Natural killer cell treated with Interleukin-12 subunit alpha and Interleukin-12 subunit beta and Interleukin-15 and Interleukin-18, amount 100 ng/mL, for 72 hours (primary cell): ENCODE measurements at regions not wholly inside any gene's neighbourhood (a gene's known extent, or its start where the extent isn't known, plus 50 kb on each side); places are given as distances from the start of the nearest gene placed in this dataset.

ENCODE experiments used
- ATAC-seq, 2 donors: fragments of 150-1000 bp; cut with Tn5 transposase in 1 of 2; sonication (Bioruptor Pico), chemical (Tn5 transposase) in 1 of 2; 2 replicates each; pipeline ENCODE4 v1.10.0; 2021
- DNase-seq: peaks from one replicate; pipeline ENCODE4 v3.0.0; 2022; ENCODE audit warnings: low spot score
- H3K27ac Mint-ChIP-seq, 2 donors: 1 replicate in 1 of 2; 2 replicates in 1 of 2; pipeline ENCODE4 v1.8.0; 2022; ENCODE audit warnings: mixed read lengths in 2 of 2, mild to moderate bottlenecking in 1 of 2, moderate library complexity in 1 of 2
- H3K27me3 Mint-ChIP-seq, 2 donors: 1 replicate in 1 of 2; 2 replicates in 1 of 2; pipeline ENCODE4 v1.8.0; 2022; ENCODE audit warnings: mixed read lengths in 2 of 2
- H3K36me3 Mint-ChIP-seq: one replicate; pipeline ENCODE4 v1.8.0; 2022; ENCODE audit warnings: mixed read lengths
- H3K4me1 Mint-ChIP-seq, 2 donors: 1 replicate in 1 of 2; 2 replicates in 1 of 2; pipeline ENCODE4 v1.8.0; 2022; ENCODE audit warnings: low read depth in 2 of 2, mixed read lengths in 2 of 2, mild to moderate bottlenecking in 1 of 2
- H3K4me3 Mint-ChIP-seq: one replicate; pipeline ENCODE4 v1.8.0; 2022; ENCODE audit warnings: mixed read lengths
- H3K9me3 Mint-ChIP-seq: 2 replicates; pipeline ENCODE4 v1.8.0; 2022; ENCODE audit warnings: mixed read lengths

DNA sequence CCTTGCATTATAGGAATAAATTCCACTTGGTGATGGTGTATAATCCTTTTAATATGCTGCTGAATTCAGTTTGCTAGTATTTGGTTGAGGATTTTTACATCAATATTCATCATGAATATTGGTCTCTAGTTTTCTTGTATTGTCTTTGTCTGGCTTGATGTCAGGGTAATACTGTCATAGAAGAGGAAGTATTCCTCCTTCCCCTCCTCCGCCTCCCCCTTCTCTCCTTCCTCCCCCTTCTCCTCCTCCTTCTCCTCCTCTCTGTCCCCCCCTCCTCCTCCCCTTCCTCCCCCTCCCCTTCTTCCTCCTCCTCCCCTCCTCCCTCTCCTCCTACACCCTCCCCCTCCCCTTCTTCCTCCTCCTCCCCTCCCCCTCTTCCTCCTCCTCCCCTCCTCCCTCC lies 65.8 kb downstream of the RGS12 start:
- Mint-ChIP-seq H3K27me3 (peaks cover 0 to 5% of the 10 kb centered on the region in 2 donors), H3K36me3 (no peaks in the 10 kb centered on the region), H3K9me3 (peaks cover 3% of the 10 kb centered on the region), H3K4me1 (peaks cover 9 to 12% of the 10 kb centered on the region in 2 donors), H3K4me3 (no peak overlapping the region), H3K27ac (no peak overlapping the region)
- DNase-seq (no peak), ATAC-seq (no peak)

DNA sequence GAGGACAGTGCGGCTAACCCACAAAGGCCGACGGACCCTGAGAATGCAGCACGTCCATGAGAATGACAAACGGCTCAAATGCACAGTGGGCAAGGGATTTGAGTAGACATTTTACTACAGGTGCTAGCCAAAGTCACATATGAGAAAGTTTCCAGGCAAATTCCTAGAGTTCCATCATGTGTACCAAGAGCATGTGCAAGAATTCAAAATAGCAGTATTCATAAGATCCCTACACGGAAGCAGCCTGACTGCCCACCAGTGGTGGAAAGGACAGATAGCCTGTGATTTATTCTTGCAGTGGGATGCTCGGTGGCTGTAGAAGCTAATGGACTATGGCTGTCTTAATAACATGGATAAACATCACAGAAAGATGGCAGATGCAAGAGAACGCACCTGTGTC lies 68.0 kb downstream of the RGS12 start:
- ATAC-seq (no peak), DNase-seq (no peak)
- no peaks in the 10 kb centered on the region for H3K36me3 Mint-ChIP-seq
- H3K9me3 Mint-ChIP-seq: peaks cover 3% of the 10 kb centered on the region
- H3K27me3 Mint-ChIP-seq: peaks cover 0 to 5% of the 10 kb centered on the region in 2 donors
- H3K27ac Mint-ChIP-seq: no peak overlapping the region
- no peak overlapping the region for H3K4me3 Mint-ChIP-seq
- H3K4me1 Mint-ChIP-seq: peaks cover 9 to 12% of the 10 kb centered on the region in 2 donors

DNA sequence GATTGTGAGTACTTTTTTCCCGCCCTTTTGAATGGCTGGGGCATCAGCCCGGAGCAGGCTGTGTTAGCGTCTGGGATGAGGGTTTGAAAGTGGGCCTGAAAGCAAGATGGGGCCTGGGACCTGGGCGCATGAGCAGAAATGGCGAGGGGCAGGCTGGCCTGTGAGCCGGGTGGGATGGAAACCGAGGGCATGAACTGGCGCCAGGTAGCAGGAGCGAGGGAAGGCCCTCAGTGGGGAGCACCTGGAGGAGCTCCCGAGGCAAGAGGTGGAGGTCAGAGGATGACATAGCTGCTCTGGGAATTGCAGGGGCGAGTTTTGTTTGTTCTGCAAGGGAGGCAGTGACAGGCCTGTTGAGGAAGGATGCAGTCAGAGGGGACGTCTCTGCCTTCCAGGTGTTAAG lies 68.6 kb downstream of the RGS12 start:
- peaks cover 0 to 5% of the 10 kb centered on the region in 2 donors for H3K27me3 Mint-ChIP-seq
- H3K36me3 Mint-ChIP-seq: no peaks in the 10 kb centered on the region
- H3K4me1 Mint-ChIP-seq: peaks cover 9 to 12% of the 10 kb centered on the region in 2 donors
- ATAC-seq (no peak), DNase-seq (no peak)
- no peak overlapping the region for H3K27ac Mint-ChIP-seq
- peaks cover 3% of the 10 kb centered on the region for H3K9me3 Mint-ChIP-seq
- no peak overlapping the region for H3K4me3 Mint-ChIP-seq

DNA sequence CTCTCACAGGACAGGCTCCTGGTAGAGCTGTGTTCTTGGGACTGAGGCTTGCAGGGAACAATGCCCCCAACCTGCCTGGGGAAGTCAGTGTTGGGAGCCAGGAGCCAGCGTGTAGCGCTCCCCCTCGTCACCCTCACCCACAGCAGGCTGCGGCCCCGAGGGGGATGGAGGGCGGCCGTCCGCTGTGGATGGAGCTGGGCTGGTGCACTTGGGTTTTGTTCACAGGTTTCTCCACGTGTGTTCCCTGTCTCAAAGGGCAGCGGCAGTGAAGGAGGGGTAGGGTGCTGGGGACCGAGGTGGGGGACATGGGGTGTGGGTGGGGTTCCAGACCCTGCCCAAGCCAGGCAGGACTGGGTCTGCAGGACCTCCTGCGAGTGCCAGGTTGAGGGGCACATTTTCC lies 69.1 kb downstream of the RGS12 start:
- Mint-ChIP-seq H3K27me3 (peaks cover 0 to 5% of the 10 kb centered on the region in 2 donors), H3K4me1 (peaks cover 9 to 12% of the 10 kb centered on the region in 2 donors), H3K27ac (no peak overlapping the region), H3K9me3 (peaks cover 3% of the 10 kb centered on the region), H3K36me3 (no peaks in the 10 kb centered on the region), H3K4me3 (no peak overlapping the region)
- ATAC-seq: no peak
- no peak for DNase-seq

DNA sequence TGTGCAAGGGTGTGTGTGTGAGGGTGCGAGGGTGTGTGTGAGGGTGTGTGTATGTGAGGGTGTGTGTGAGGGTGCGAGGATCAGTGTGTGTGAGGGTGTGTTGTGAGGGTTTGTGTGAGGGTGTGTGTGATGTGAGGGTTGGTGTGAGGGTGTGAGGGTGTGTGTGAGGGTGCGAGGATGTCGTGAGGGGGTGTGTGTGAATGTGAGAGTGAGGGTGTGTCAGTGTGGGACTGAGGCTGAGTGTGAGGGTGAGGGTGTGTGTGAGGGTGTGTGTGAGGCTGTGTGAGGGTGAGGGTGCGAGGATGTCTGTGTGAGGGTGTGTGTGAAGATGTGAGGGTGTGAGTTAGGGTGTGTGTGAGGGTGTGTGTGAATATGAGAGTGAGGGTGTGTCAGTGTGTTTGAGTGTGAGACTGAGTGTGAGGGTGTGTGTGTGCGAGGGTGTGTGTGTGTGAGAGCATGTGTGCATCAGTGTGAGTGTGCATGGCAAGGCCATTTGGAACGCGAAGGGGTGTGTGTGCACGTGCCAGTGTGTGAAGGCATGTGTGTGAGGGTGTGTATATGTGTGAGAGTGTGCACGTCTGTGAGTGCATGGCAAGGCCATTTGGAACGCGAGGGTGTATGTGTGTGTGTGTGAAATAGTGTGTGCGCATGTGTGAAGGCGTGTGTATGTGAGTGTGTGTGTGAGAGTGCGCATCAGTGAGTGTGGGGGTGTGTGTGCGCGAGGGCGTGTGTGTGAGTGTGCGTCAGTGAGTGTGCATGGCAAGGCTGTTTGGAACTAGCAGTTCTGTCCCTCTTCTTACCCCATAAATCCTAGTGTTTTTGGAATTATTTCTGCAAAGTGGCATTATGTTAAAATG lies 69.8 kb downstream of the RGS12 start:
- ATAC-seq: peak in 1 of 2 donors; percentile 8
- H3K27ac Mint-ChIP-seq: no peak overlapping the region
- H3K4me1 Mint-ChIP-seq: peaks cover 9 to 12% of the 10 kb centered on the region in 2 donors
- no peak for DNase-seq
- no peak overlapping the region for H3K4me3 Mint-ChIP-seq
- H3K36me3 Mint-ChIP-seq: no peaks in the 10 kb centered on the region
- H3K9me3 Mint-ChIP-seq: peaks cover 3% of the 10 kb centered on the region
- peaks cover 0 to 5% of the 10 kb centered on the region in 2 donors for H3K27me3 Mint-ChIP-seq

DNA sequence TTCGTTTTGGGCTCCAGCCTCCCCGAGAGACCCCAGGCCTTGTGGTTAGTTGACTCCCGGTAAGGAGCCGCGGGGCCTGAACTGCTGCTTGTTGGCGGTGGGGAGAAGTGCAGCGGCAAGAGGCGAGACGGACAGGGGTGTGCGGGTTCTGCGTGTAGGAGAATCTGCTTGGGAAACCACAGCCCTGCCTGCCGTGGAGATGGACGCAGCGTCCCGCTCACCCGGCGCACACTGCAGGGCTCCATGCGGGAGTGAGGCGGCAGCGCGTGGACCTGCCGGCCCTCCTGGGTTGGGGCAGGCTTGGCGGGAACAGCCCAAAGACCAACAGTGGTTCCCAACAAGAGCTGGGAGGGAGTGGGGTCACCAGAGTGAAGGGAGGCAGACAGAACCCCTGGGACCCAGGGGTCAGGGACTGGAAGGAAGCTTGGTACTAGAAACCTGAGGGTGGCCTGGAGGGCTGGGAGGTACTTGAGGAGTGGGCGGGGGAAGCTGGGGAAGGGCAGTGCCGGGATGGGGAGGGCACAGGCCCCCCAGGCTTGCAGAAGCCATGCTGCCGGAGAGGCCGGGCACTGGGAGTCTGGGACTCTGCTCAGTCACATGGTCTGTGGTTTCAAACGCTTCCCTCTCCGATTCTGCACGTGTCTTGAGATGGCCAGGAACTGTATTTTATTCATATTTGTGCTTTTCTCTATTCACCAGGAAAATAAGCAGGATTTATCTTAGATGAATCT lies 70.8 kb downstream of the RGS12 start:
- H3K27ac Mint-ChIP-seq: no peak overlapping the region
- DNase-seq (no peak), ATAC-seq (no peak)
- no peaks in the 10 kb centered on the region for H3K36me3 Mint-ChIP-seq
- H3K27me3 Mint-ChIP-seq: peaks cover 0 to 5% of the 10 kb centered on the region in 2 donors
- peaks cover 9 to 12% of the 10 kb centered on the region in 2 donors for H3K4me1 Mint-ChIP-seq
- H3K4me3 Mint-ChIP-seq: no peak overlapping the region
- H3K9me3 Mint-ChIP-seq: peaks cover 3% of the 10 kb centered on the region

DNA sequence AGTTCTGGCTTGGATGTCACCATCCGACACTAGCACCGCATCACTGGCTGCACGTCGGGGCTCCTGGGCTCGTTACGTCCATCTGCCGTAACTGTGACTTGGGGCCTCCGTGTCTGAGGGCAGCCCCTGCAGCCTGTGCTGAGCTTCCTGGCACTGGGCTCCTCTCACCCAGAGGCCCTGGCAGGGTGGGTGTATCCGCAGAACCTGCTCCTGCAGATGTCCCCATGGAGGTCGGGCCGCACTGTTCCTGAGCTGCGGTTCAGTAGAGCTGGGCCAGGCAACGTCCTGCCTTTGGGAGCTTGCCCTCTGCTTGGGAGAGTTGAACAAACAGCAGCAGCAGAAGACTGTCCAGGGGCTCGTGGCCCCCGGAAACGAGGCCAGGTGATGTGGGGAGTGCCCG lies 71.4 kb downstream of the RGS12 start:
- Mint-ChIP-seq H3K4me3 (no peak overlapping the region), H3K36me3 (no peaks in the 10 kb centered on the region), H3K4me1 (peaks cover 12 to 14% of the 10 kb centered on the region in 2 donors), H3K27ac (no peak overlapping the region), H3K9me3 (peaks cover 3% of the 10 kb centered on the region), H3K27me3 (peaks cover 0 to 5% of the 10 kb centered on the region in 2 donors)
- ATAC-seq (no peak), DNase-seq (no peak)

DNA sequence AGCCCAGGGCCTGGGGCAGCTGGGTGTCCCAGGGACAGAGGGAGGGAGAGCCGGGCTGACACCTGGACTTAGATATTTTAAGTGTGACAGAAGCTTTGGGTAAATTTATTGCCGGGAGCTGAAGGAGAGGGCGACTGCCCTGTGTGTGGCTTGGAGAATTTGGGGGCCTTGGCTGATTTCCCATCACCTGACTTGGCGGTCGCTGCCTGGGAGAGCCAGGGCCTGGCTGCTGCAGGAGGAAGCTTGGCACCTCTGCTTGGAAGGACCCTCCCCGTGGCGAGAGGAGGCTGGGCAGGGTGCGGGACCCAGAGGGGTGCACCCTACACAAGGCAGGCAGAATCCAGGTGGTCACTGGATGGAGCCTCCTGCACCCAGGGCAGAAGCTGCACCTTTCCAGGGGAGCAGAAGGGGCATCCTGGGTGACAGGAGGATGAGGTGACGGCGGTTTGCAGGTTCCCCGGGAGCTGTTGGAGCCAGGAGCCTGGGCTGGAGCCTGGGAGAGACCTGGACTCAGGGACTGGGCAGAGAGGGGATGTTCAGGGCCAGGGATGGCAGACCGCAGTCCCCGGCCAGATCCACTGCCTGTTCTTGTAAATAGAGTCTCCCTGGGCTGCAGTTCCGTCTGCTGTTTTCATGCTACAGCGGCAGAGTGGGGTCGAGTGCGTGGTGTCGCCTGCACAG lies 72.0 kb downstream of the RGS12 start:
- Mint-ChIP-seq H3K4me3 (no peak overlapping the region), H3K9me3 (peaks cover 3% of the 10 kb centered on the region), H3K4me1 (peaks cover 16 to 20% of the 10 kb centered on the region in 2 donors), H3K27me3 (peaks cover 0 to 9% of the 10 kb centered on the region in 2 donors), H3K36me3 (no peaks in the 10 kb centered on the region), H3K27ac (no peak overlapping the region)
- ATAC-seq (no peak), DNase-seq (no peak)

DNA sequence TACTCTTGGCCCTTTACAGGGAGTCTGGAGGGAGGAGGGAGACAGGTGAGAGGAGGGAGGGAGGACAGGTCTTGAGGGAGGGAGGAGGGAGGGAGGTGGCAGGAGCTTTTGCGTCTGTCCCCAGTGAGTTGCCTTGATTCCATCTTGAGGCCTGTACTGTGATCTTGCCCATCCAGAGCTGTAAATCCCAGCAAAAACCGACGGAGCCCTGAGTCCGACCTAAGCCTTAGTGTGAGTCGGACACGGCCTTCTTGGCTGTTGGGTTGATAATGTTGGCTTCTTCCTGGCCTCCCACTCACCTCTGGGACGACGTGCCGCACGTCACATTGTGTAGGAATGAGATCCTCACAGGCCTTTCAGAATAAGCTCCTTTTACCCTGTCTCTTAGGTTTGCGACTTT lies 72.5 kb downstream of the RGS12 start:
- no peak overlapping the region for H3K27ac Mint-ChIP-seq
- no peak for ATAC-seq
- peaks cover 0 to 12% of the 10 kb centered on the region in 2 donors for H3K27me3 Mint-ChIP-seq
- peaks cover 3% of the 10 kb centered on the region for H3K9me3 Mint-ChIP-seq
- DNase-seq: no peak
- peaks cover 21 to 25% of the 10 kb centered on the region in 2 donors for H3K4me1 Mint-ChIP-seq
- H3K4me3 Mint-ChIP-seq: no peak overlapping the region
- H3K36me3 Mint-ChIP-seq: no peaks in the 10 kb centered on the region

DNA sequence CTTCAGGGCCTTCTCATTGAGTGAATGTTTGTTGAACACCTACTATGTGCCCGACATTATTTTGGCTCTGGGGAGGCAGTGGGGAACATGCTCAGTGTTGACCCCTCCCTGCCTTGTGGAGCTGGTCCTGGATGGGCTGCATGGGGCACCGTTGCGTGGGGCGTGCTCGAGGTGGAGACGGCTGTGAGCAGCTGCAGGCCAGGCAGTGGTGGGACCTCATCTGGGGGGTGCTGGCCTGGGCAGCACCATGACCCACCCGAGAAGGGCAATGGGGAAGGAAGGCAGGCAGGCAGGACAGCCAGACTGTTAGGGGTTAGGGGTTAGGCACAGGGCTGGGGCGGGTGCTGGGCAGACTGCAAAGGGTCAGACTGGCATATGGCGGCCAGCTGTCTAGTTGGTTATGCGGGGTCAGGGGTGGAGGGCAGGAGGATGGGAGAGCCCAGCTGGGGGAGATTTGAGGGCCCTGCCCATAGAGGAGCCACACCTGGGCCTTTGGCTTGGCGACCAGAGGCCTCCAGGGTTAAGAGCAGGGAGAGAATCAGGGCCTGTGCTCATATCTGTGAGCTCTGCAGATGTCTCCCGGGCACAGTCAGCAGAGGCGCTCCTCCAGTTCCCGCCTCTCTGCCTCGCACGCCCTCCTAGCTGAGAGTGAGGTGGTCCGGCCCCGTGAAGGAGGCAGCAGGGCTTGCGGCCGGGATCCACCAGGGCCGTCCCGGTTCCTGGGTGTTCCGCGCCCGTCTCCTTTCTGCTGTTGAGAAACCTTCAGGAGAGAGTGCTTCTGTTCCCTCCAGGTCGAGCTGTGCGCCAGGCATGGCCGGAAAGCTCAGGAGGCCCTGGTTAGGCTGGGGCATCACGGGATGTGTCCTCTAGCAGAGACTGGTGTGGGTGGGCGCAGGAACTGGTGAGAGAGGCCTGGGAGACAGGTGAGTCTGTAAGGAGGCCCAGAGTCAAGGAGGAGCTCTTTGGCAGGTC lies 73.3 kb downstream of the RGS12 start:
- peaks cover 0 to 12% of the 10 kb centered on the region in 2 donors for H3K27me3 Mint-ChIP-seq
- ATAC-seq: no peak
- no peak overlapping the region for H3K27ac Mint-ChIP-seq
- H3K4me3 Mint-ChIP-seq: no peak overlapping the region
- H3K36me3 Mint-ChIP-seq: no peaks in the 10 kb centered on the region
- H3K4me1 Mint-ChIP-seq: peaks cover 22 to 25% of the 10 kb centered on the region in 2 donors
- DNase-seq: no peak
- H3K9me3 Mint-ChIP-seq: peaks cover 3% of the 10 kb centered on the region

DNA sequence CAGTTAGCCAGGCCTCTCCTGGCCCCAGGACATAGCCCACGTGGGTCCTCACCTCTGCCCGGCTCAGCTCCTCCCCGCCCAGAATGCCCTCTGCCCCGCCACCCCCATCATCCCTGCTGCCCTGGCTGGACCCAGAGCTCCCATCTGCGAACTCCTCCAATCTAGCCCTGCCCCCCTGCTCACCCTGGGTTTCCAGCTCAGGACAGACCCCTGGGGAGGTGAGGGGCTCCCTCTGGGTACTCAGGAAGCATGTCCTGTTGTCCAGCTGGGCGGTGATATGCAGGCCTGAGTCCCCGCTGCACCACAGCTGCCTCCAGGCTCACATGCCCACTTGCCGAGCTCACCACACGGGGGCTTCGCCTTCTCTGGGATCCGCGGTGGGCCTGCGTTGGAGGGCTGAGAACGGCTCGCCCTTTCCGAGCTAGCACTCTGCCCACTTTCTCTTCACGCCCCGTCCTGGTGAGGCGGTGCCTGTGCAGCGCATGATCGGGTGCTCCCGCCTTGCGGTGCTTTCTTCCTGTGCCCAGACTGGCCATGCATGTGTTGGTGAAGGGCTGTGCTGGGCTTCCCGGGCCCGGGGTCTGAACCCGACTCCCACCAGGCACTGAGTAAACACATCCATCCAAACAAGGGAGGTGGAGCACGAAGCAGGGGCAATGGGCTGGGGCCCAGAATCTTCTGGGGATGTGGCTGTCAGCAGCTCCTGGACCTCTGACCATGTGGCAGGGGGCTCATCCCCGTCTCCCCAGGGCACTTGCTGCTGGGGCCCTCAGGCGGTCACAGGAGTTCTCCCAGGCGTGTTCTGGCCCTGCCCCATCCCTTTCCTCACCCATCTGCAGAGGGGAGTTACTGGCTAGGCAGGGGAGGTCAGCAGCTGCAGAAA lies 74.3 kb downstream of the RGS12 start:
- Mint-ChIP-seq H3K27ac (no peak overlapping the region), H3K27me3 (peaks cover 0 to 11% of the 10 kb centered on the region in 2 donors), H3K4me3 (no peak overlapping the region), H3K9me3 (peaks cover 2% of the 10 kb centered on the region), H3K4me1 (peaks cover 21 to 23% of the 10 kb centered on the region in 2 donors), H3K36me3 (no peaks in the 10 kb centered on the region)
- no peak for DNase-seq
- no peak for ATAC-seq

DNA sequence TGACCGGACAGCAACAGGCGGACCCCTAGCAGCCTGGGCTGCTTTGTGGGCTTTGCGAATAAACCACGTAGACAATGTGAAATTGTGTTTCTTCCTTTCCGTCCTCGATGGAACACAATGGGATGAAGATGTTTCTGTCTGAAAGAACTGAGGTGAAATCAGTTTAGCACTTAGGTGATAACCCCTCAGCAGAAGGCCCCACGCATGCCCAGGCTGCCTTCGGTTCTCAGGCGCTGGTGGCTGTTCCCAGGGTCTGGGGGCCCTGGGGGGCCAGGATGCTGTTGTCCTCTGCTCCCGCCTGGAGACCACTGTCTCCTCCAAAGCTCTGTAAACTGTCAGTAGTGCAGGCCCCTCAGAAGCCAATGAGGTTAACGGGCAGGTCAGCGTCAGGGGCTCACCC lies 73.9 kb upstream of the HGFAC start:
- Mint-ChIP-seq H3K27me3 (peaks cover 0 to 8% of the 10 kb centered on the region in 2 donors), H3K36me3 (no peaks in the 10 kb centered on the region), H3K4me3 (no peak overlapping the region), H3K9me3 (no peaks in the 10 kb centered on the region), H3K4me1 (peaks cover 14 to 16% of the 10 kb centered on the region in 2 donors), H3K27ac (no peak overlapping the region)
- ATAC-seq (no peak), DNase-seq (no peak)
